BLaER1 (cell line): ENCODE measurements at regions not wholly inside any gene's neighbourhood (a gene's known extent, or its start where the extent isn't known, plus 50 kb on each side); places are given as distances from the start of the nearest gene placed in this dataset.

ENCODE experiments used
- H3K27ac ChIP-seq: shearing (Covaris generic); formaldehyde crosslinking; 2 replicates; pipeline ENCODE4 v1.8.1; 2022
- H3K27me3 ChIP-seq: shearing (Covaris generic); formaldehyde crosslinking; 2 replicates; pipeline ENCODE4 v1.8.1; 2022
- H3K36me3 ChIP-seq: shearing (Covaris generic); formaldehyde crosslinking; 2 replicates; pipeline ENCODE4 v1.8.1; 2022
- H3K4me1 ChIP-seq: shearing (Covaris generic); formaldehyde crosslinking; 2 replicates; pipeline ENCODE4 v1.8.1; 2022
- H3K4me2 ChIP-seq: shearing (Covaris generic); formaldehyde crosslinking; 2 replicates; pipeline ENCODE4 v1.8.1; 2022
- H3K4me3 ChIP-seq: shearing (Covaris generic); formaldehyde crosslinking; 2 replicates; pipeline ENCODE4 v1.8.1; 2022
- H3K9ac ChIP-seq: shearing (Covaris generic); formaldehyde crosslinking; 2 replicates; pipeline ENCODE4 v1.8.1; 2022
- H3K9me3 ChIP-seq: shearing (Covaris generic); formaldehyde crosslinking; 2 replicates; pipeline ENCODE4 v1.8.1; 2022
- H4K20me1 ChIP-seq: shearing (Covaris generic); formaldehyde crosslinking; 2 replicates; pipeline ENCODE4 v1.8.1; 2022
- Cebpa-rat ChIP-seq: shearing (Covaris generic); IDR thresholded peaks from 2 replicates; pipeline ENCODE4 v1.8.1; 2022

DNA sequence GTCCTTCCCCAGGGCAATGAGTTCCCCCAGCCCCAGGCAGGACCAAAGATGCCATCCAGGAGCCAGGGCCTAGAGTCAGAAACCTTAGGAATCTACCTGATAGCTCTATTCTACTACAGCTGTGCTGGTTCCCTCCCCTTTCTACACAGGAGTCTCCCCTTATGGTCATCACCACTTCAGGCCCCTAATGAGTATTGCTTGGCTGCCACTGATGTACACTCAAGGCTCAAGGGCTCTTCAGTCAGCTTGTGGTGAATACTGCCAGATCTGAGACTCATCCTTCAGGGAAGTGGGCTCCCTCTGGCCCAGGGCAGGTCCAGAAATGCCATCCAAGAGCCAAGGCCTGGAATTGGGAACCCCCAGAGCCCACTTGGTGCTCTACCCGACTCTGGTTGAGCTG, 248.6 kb downstream of the ALDH8A1 start:
- Histone ChIP-seq H3K9me3 (no peaks in the 10 kb centered on the region), H3K36me3 (no peaks in the 10 kb centered on the region), H3K4me2 (no peak overlapping the region), H3K27ac (no peak overlapping the region), H3K4me3 (no peak overlapping the region), H3K4me1 (no peaks in the 10 kb centered on the region), H3K27me3 (no peaks in the 10 kb centered on the region), H3K9ac (no peak overlapping the region), H4K20me1 (no peaks in the 10 kb centered on the region)
- no peak for TF ChIP-seq Cebpa-rat

DNA sequence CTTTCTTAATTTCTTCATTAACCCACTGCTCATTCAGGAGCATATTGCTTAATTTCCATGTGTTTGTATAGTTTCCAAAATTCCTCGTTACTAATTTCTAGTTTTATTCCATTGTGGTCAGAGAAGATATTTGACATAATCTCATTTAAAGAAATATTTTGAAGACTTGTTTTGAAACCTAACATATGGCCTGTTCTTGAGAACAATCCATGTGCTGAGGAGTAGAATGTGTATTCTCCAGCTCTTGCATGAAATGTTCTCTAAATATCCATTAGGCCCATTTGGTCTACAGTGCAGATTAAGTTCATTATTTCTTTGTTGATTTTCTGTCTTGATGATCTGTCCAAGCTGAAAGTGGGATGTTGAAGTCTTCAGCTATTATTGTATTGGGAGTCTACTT, 251.7 kb downstream of the ALDH8A1 start:
- no peak overlapping the region for H3K27ac ChIP-seq
- no peak for TF ChIP-seq Cebpa-rat

DNA sequence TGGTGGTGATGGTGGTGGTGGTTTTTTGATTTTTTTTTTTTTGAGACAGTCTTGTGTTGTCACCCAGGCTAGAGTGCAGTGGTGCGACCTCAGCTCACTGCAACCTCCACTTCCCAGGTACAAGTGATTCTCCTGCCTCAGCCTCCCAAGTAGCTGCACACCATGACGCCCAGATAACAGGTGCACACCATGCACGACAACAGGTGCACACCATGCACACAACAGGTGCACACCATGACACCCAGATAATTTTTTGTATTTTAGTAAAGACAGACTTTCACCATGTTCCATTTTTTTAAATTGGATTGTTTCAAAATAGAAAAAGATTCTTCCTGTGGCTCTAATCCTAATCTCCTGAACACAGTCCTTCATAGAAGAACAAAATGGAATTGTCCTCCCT, 257.9 kb downstream of the ALDH8A1 start:
- Histone ChIP-seq H3K4me1 (no peaks in the 10 kb centered on the region), H3K4me2 (no peak overlapping the region), H3K27ac (no peak overlapping the region), H4K20me1 (no peaks in the 10 kb centered on the region), H3K9me3 (no peaks in the 10 kb centered on the region), H3K36me3 (no peaks in the 10 kb centered on the region), H3K9ac (no peak overlapping the region), H3K4me3 (no peak overlapping the region), H3K27me3 (no peaks in the 10 kb centered on the region)
- no peak for TF ChIP-seq Cebpa-rat

More for the DNA sequence above, 251.7 kb downstream of the ALDH8A1 start:
- H3K9ac ChIP-seq: no peak overlapping the region
- no peak overlapping the region for H3K4me2 ChIP-seq
- no peaks in the 10 kb centered on the region for H3K9me3 ChIP-seq
- H3K27me3 ChIP-seq: no peaks in the 10 kb centered on the region
- H4K20me1 ChIP-seq: no peaks in the 10 kb centered on the region
- no peak overlapping the region for H3K4me3 ChIP-seq
- no peaks in the 10 kb centered on the region for H3K36me3 ChIP-seq
- no peaks in the 10 kb centered on the region for H3K4me1 ChIP-seq

DNA sequence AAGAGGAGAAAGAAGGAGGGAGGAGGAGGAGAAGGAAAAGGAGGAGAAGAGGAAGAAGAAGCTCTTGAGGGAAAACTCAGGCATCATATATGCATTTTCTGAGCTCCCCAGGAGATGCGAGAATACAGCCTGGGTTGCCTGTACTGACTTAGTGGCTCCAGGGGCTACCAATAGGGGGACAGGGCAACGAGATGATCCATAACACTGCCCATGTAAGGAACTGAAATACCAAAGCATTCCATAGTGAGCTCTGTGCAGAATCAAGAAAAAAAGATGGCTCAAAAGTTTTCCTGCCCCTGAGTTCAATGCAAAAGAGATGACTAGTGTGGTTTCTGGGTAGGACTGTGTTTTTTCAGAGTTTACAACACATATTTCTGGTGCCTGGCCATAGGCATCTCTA, 258.7 kb downstream of the ALDH8A1 start:
- H3K4me3 ChIP-seq: no peak overlapping the region
- no peaks in the 10 kb centered on the region for H3K9me3 ChIP-seq
- TF ChIP-seq Cebpa-rat: no peak
- no peaks in the 10 kb centered on the region for H4K20me1 ChIP-seq
- H3K9ac ChIP-seq: no peak overlapping the region
- H3K4me2 ChIP-seq: no peak overlapping the region
- no peaks in the 10 kb centered on the region for H3K27me3 ChIP-seq
- H3K27ac ChIP-seq: no peak overlapping the region
- no peaks in the 10 kb centered on the region for H3K36me3 ChIP-seq
- H3K4me1 ChIP-seq: no peaks in the 10 kb centered on the region

DNA sequence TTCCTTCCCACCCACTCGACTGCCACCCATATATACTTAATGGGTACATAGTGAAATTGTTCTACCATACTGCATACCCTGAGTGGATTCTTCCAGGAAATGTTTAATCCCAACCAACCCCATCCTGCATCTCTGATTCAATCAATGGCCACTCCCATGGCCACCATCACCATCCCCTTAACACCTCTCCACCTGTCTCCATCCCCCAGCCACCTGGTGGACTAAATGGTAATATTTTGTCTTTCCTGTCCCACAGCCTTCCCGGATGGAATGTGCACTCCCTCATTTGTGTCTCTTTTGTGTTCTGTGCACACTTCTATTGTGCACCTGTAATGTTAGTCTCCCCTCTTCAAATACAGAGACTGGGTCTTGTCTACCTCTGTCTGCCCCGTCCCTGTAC, 259.9 kb downstream of the ALDH8A1 start:
- no peak for TF ChIP-seq Cebpa-rat
- H3K9me3 ChIP-seq: no peaks in the 10 kb centered on the region
- no peak overlapping the region for H3K9ac ChIP-seq
- no peaks in the 10 kb centered on the region for H4K20me1 ChIP-seq
- H3K27me3 ChIP-seq: no peaks in the 10 kb centered on the region
- H3K27ac ChIP-seq: no peak overlapping the region
- no peaks in the 10 kb centered on the region for H3K4me1 ChIP-seq
- no peak overlapping the region for H3K4me2 ChIP-seq
- no peaks in the 10 kb centered on the region for H3K36me3 ChIP-seq
- H3K4me3 ChIP-seq: no peak overlapping the region

DNA sequence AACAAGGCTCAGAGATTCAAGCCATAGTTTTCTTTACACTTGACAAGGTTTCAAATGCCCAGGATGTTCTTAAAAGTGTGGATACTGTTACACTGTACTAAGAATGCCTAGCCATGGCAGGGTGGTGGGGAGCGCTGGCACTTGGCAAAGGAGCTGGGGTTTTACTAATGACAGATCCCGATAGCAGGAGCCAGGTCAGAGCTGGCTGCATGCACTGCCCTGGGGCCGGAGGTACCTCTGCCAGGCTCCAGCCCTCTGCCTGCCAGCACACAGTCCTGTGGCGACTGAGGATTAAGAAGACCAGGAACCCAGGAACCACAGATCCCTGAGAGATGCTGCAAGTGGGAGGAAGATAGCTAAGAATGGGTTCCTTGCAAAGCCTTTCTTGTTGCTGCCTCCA, 260.3 kb downstream of the ALDH8A1 start:
- TF ChIP-seq Cebpa-rat: no peak
- H4K20me1 ChIP-seq: no peaks in the 10 kb centered on the region

DNA sequence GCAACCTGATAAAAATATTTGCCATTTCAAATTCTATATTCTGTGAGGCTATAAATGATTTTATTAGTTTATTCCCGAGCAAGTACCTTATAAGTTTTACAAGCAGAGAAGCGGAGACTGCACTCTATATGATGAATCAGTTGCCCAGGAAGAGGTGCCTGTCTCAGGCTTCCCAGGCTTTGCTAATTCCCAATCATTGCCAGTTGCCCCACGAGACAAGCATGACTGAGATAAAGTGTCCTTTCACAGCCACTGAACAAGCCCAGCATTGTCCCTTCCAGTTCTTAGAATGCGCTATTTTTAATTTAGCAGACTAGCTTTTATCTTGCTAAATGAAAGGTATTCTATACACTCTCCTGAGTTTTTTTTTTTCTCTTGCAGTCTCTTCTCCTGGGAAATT, 260.7 kb downstream of the ALDH8A1 start:
- no peak overlapping the region for H3K27ac ChIP-seq
- no peak overlapping the region for H3K9ac ChIP-seq
- no peaks in the 10 kb centered on the region for H4K20me1 ChIP-seq
- no peaks in the 10 kb centered on the region for H3K36me3 ChIP-seq
- TF ChIP-seq Cebpa-rat: no peak
- H3K4me1 ChIP-seq: no peaks in the 10 kb centered on the region
- no peaks in the 10 kb centered on the region for H3K9me3 ChIP-seq
- H3K4me3 ChIP-seq: no peak overlapping the region
- H3K27me3 ChIP-seq: no peaks in the 10 kb centered on the region
- no peak overlapping the region for H3K4me2 ChIP-seq

More for the DNA sequence above, 260.3 kb downstream of the ALDH8A1 start:
- H3K9ac ChIP-seq: no peak overlapping the region
- no peak overlapping the region for H3K27ac ChIP-seq
- no peak overlapping the region for H3K4me2 ChIP-seq
- H3K36me3 ChIP-seq: no peaks in the 10 kb centered on the region
- no peaks in the 10 kb centered on the region for H3K27me3 ChIP-seq
- no peak overlapping the region for H3K4me3 ChIP-seq
- H3K9me3 ChIP-seq: no peaks in the 10 kb centered on the region
- no peaks in the 10 kb centered on the region for H3K4me1 ChIP-seq

DNA sequence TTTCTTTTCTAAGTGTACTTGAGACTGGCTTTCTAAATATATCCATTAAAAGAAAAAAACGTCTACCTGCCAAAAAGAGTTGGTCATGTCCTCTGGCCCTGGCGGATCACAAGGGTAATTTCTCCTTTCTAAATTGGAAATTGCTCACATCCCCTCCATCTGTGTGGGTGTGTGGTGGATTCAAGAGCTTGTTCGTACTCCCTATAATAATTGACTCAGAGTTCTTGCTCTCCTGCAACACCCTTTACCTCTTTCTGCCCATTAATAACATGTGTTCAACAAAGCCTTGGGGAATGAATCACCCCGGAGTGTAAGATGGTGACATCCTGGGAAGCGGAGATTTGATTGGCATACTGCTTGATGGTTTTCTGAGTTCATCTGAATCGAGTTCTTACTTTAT, 263.8 kb downstream of the ALDH8A1 start:
- no peak overlapping the region for H3K4me3 ChIP-seq
- H3K36me3 ChIP-seq: no peaks in the 10 kb centered on the region
- no peak overlapping the region for H3K27ac ChIP-seq
- H4K20me1 ChIP-seq: no peaks in the 10 kb centered on the region
- H3K27me3 ChIP-seq: no peaks in the 10 kb centered on the region
- H3K9ac ChIP-seq: no peak overlapping the region
- TF ChIP-seq Cebpa-rat: no peak
- H3K4me1 ChIP-seq: no peaks in the 10 kb centered on the region
- H3K4me2 ChIP-seq: no peak overlapping the region
- H3K9me3 ChIP-seq: no peaks in the 10 kb centered on the region

DNA sequence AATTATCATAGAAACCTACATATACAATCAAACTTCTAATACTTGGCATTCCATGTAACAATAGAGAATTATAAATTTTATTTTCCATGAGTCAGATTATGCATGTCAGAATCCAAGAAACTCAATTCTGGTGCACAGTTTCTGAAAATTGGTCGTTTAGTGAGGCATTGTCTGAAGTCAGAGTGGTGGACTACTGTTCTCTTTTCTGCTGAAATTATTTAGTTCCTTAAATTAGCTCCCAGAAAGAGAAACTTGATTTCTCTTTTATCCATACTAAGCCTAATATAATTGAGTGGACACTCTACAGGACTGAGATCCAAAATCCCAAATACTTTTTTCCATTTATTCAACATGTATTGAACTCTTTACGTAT, 265.5 kb downstream of the ALDH8A1 start:
- no peak for TF ChIP-seq Cebpa-rat
- Histone ChIP-seq H3K9ac (no peak overlapping the region), H4K20me1 (no peaks in the 10 kb centered on the region), H3K9me3 (no peaks in the 10 kb centered on the region), H3K4me3 (no peak overlapping the region), H3K4me2 (no peak overlapping the region), H3K27me3 (no peaks in the 10 kb centered on the region), H3K27ac (no peak overlapping the region), H3K36me3 (no peaks in the 10 kb centered on the region), H3K4me1 (no peaks in the 10 kb centered on the region)

DNA sequence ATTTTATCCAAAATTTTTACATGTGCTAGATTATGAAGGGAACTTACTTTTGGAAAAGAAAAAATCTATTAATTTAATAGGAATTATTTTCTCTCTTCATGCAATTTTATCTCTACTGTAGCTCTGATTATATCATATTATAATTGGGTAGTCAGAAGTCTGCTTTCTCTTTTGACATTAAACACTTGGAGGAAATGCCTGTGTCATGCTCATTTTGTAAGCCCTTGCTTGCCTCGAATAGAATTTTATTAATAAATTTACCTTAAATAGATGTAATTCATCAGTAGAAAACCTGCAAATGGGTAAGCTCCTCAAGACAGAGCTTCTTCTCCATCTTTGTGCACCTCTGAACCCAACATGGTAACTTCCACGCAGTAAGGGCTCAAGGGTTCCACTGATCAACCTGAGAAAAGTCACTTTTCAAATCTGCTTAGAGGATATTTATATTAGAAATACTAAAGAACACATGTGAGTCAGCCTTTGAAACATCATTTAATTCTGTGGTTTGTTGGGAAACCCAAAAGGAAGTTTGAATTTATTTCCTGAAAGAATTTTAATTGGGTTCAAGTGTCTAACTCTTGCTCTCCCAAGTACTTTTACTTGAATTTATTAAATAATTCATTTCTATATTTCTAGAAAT, 266.0 kb downstream of the ALDH8A1 start:
- Histone ChIP-seq H3K27ac (no peak overlapping the region), H3K4me3 (no peak overlapping the region)

DNA sequence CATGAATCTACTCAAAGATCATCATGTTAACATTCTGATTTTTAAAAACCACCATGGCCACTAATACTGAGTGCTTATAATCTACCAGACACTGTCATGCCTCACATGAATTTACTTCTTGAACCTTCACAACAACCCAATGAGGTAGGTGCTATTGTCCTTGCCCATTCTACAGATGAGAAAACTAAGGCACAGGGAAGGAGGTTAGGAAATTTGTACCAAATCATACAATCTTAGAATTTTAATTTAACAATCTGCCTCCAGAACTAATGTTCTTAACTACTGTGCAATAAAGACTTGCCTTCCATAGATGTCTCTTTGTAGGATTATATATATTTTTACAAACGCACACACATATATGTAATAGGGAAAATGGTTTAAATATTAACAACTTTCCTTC, 269.5 kb downstream of the ALDH8A1 start:
- no peak overlapping the region for H3K27ac ChIP-seq
- no peaks in the 10 kb centered on the region for H3K36me3 ChIP-seq
- TF ChIP-seq Cebpa-rat: no peak
- H3K4me3 ChIP-seq: no peak overlapping the region
- no peaks in the 10 kb centered on the region for H3K4me1 ChIP-seq
- H3K9ac ChIP-seq: no peak overlapping the region
- H3K9me3 ChIP-seq: no peaks in the 10 kb centered on the region
- no peaks in the 10 kb centered on the region for H3K27me3 ChIP-seq
- no peaks in the 10 kb centered on the region for H4K20me1 ChIP-seq
- no peak overlapping the region for H3K4me2 ChIP-seq

More for the DNA sequence above, 266.0 kb downstream of the ALDH8A1 start:
- H3K27me3 ChIP-seq: no peaks in the 10 kb centered on the region
- H4K20me1 ChIP-seq: no peaks in the 10 kb centered on the region
- no peaks in the 10 kb centered on the region for H3K9me3 ChIP-seq
- no peaks in the 10 kb centered on the region for H3K4me1 ChIP-seq
- H3K4me2 ChIP-seq: no peak overlapping the region
- no peak for TF ChIP-seq Cebpa-rat
- no peak overlapping the region for H3K9ac ChIP-seq
- H3K36me3 ChIP-seq: no peaks in the 10 kb centered on the region
